EL (cell line): ENCODE measurements at regions not wholly inside any gene's neighbourhood (a gene's known extent, or its start where the extent isn't known, plus 50 kb on each side); places are given as distances from the start of the nearest gene placed in this dataset.
"Not testable (repeated sequence)": the region's sequence is repeated elsewhere in the genome, so short reads cannot be mapped to it uniquely, and the experiment has no call there.

Experiments used
- DNase-seq: peaks from one replicate; pipeline ENCODE4 v3.0.0-alpha.2; 2016

GRCh38 chrX:124720532-124720931 lies 374.2 kb downstream of the SH2D1A start:
- DNase-seq, result no peak

DNA sequence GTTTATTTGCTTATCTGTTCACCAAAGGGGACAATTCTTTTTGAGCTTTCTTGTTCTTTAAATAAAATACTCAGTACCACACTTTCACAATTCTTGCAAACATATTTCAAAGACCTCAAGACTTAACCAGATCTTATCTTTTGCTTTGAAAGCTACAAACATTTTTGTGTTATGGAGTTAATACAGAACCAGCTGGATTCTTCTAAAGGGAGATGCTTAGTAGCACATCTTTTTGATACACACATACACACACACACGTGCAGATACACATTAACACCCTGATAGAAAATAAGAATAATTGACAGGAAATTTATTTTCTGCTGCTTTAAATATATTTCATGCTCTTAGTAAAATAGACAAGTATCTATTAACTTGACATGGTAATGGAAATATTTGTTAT lies 379.1 kb downstream of the SH2D1A start:
- DNase-seq, result no peak

- DNase-seq, result no peak
Measured at GRCh38 chrX:124726292-124726691, 379.9 kb downstream of the SH2D1A start.

DNA sequence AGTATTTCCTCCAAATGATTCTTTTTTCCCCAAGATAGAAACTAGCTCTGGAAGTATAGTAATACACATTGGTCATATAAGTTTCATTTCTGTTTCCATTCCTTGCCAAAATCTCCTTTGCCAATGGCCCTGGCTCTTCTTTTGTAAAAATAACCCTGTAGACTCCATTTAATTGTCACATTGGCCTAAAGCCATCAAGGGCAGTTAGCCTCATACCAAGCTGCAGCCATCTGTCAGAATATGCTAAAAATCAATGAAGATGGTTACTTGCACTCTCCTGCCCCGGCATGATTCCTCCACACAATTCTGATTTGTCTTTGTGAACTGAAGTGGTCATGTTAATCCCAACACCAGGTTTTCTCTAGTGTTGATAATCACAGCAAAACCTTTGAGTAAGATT lies 380.5 kb downstream of the SH2D1A start:
- DNase-seq, result no peak

DNA sequence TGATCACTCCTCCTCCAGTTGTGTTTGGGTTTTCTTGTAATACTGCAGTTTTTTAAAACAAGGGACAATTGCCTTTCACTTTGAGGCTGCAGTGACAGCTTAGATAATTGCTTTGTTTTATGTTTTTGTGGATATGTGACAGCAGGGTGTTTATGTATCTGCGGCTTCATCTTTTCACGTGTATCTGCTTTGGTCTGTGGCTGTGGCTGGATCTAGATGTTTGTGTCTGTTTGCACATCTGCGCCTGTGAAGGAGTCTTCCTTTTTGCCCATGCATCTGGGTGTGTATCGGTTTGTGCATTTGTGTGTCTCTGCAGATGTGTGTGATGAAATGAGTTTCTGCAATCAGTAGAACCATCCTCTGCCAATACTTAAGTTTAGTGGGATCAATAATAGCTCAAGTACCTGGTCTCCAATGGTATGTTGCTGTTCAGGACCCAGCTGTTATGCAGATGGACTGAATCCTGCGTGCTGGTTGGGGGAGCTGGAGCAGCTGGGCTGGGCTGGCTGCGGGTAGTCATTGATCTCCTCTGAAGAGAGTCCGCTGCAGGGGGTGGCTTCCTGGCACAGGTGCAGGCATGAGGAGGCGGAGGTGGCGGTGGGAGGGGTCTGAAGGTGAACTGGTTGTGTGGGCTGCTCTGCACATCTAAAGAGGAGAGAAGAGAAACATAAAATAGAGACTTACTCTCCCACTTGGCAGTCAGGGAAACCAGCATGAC lies 390.3 kb downstream of the SH2D1A start:
- no peak for DNase-seq

DNA sequence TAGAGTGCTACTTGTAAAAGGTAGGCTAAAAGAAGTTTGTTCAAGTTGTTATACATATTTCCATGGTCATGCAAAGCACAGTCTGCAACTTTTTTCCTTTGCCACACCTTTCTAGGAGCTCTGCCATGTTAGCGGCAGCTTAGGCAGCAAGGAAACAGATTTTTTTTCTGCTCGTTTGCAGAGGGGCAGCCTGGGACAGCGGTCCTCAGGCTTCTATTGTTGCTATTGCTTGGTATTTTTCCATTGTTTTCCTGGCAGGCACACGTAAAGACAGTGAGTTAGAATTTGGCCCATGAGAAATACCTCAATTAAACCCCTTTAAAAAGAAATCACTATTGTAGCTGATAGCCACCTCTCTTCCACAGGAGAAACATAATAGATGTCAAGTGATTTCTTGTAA lies 391.4 kb downstream of the SH2D1A start:
- no peak for DNase-seq

GRCh38 chrX:124747295-124747694 lies 400.9 kb downstream of the SH2D1A start:
- DNase-seq, result no peak

DNA sequence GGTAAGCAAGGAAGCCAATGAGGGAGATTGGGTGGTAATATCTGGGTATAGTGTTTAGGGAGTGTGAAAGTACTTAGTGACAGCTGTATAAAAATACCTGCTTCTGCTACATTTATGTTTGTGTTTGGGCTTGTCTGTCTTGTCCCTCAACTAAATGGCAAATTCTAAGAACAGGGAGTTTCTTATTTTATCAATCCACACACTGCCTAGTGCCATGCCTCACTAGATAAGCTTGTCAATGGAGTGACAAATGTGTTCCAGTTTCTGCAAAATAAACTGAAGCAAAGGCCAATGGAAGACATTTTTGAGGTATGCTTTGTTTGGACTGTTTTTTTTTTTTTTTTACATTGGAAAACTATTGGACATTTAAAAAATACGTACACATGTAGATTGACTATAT lies 418.0 kb downstream of the SH2D1A start:
- DNase-seq, result no peak

GRCh38 chrX:124769166-124769565 lies 422.8 kb downstream of the SH2D1A start:
- DNase-seq, result no peak

DNA sequence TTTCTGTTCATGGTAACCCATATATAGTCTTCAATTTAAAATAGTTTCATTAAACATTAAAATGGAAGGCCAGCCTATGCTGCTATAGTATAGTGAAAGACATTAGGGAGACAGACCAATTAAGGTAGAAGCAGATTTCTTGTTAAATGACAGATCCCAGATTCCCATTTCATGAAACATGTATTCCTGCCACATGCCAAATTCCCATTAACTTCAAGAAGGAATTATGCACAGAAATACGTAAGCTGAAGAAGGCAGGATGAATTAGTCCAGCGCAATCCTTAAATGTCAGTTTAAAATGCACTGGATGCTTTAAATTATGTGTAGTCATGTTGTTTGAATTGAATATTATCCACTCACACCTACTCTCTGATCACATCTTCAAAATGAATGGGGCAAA lies 424.9 kb downstream of the SH2D1A start:
- DNase-seq, result no peak

GRCh38 chrX:124788253-124788652 lies 441.9 kb downstream of the SH2D1A start:
- not testable (repeated sequence) for DNase-seq

DNA sequence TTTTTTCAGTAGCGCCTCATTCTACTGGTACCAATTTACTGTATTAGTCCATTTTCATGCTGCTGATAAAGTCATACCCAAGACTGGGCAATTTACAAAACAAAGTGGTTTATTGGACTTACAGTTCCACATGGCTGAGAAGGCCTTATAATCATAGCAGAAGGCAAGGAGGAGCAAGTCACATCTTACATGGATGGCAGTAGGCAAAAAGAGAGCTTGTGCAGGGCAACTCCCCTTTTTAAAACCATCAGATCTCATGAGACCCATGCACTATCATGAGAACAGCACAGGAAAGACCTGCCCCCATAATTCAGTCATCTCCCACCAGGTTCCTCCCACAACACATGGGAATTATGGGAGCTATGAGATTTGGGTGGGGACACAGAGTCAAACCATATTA lies 443.5 kb downstream of the SH2D1A start:
- not testable (repeated sequence) for DNase-seq

DNA sequence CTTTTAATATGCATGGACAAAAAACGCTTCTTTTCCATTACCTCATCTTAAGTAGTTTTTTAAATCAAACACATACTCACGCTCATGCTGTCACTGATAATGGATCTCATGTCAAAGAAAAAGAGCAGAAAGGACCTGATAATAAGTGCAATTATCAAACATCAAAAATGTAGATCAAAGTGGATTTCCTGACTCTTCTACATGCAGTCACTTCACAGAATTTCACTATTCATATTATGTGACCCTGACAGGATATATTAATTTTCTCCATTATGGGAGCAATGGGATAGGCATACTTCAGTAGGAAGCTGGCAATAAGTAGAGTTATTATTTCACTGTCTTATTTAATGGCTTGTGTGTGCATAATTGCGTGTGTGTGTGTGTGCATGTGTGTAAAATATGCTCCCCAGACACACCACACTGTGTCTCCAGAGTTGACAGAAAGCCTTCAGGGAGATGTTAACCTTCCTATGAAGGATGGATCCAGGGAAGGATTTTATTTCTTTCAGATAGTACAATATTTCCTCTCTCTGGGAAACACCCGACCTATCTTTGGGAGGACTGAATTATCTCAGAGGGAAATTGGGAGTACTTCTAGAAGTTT lies 445.2 kb downstream of the SH2D1A start:
- DNase-seq, result no peak

- DNase-seq, result no peak
Measured at GRCh38 chrX:124796989-124797388, 450.6 kb downstream of the SH2D1A start.

DNA sequence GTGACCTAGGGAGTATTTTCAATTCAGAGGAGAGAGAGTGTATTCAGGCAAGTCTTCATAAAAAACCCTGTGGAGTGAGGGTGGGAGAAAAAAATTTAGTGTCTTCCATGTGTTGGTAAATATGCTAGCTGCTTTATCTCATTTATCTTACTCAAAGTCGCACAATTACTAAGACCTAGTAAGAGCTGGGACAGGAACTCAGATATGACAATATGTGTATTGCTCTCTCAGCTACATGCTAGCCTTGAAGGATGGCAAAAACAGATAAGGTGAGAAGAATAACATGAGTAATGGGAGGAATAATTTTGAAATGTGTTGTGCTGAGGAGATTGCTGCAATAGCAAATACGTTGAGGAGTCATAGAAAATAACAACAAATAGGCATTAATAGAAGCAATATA lies 458.6 kb downstream of the SH2D1A start:
- DNase-seq, result no peak

GRCh38 chrX:124805486-124805885 lies 459.1 kb downstream of the SH2D1A start:
- DNase-seq, result no peak

GRCh38 chrX:124814106-124814505 lies 467.7 kb downstream of the SH2D1A start:
- DNase-seq, result no peak

DNA sequence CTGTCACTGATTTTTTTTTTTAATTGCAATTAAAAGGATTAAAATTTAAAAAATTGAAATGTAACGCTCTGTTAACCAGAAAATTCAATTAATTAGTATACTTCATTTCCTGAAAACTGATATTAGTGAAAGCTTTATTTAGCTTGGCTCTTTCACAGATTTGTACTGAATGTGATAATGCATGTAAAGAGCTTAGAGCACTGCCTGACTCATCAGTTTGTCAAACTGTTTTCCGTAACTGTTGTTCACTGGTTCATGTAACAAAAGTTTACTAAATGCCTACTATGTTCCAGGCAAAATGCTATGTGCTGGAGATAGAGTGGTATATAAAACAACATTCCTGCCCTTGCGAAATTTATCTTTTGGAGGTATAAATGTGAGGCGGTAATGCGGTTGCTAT lies 471.7 kb downstream of the SH2D1A start:
- no peak for DNase-seq

DNA sequence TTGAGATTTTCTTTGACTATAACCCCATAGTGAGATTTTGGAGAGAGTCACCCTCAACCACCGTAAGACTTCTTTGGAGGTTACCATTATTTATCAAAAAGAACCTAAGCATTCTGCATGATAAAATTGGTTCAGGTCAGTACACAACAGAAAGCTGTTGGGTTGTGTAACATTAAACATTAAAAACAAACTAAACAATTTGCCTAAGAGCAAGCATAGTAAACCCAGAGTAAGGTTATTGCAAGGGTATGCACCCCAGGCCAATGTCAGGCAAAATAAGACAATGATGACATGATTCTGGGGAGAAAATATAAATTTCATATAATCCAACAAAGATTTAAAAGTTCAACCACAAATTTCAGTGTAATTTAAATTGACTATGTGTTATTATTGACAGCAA lies 472.4 kb downstream of the SH2D1A start:
- DNase-seq, result no peak

GRCh38 chrX:124820738-124821137 lies 474.4 kb downstream of the SH2D1A start:
- DNase-seq, result no peak

GRCh38 chrX:124827258-124827845 lies 481.0 kb downstream of the SH2D1A start:
- no peak for DNase-seq

GRCh38 chrX:124829930-124830329 lies 483.6 kb downstream of the SH2D1A start:
- DNase-seq, result no peak

DNA sequence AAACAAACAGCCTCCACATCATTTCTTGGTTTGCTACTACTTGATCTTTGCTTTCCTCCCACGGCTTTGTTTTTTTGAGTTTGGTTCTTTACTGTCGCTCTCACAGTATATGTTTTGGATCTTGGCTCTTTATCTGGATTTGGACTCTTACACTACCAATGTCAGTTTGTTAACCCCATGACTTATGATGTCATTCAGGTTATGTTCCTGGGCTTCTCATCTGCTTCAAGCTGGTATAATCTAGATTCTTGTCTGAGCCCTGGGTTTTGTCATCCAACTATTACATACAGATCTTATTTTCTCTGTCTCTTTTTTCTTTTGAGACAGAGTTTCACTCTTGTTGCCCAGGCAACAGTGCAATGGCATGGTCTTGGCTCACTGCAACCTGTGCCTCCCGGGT lies 482.9 kb upstream of the TEX13C start:
- no peak for DNase-seq

- DNase-seq, result no peak
Measured at GRCh38 chrX:124842205-124842604, 477.5 kb upstream of the TEX13C start.

DNA sequence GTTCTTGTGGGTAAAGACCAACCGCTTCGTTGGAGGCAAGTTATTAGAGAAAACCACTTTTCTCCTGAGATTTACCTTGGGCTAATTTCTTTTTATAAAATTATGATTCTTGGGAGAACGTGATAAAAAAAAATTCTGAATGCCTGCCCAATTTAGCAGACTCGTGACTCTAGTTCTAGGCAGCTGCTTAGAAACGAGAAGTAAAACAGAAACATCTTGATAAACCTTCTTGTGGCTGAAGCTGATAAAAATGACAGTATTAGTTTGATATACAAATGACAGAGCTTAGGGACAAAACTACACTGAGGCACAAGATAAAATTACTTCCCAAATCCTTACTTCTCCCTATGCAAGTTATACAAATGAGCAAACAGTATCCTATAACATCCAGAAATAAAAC lies 458.9 kb upstream of the TEX13C start:
- DNase-seq, result no peak
